Activated T-helper 1 cell treated with anti-CD3 and anti-CD28 coated beads, Interleukin-12 subunit alpha, Interleukin-12 subunit beta, Interleukin-2, Interleukin-4 antibody, amounts not matched to agents 30 ng/mL and 10 ng/mL and 1 ng/mL, durations not matched to agents 14 hours and 24 hours and 36 hours (primary cell): ENCODE measurements at regions not wholly inside any gene's neighbourhood (a gene's known extent, or its start where the extent isn't known, plus 50 kb on each side); places are given as distances from the start of the nearest gene placed in this dataset.

Experiments
- DNase-seq: peaks from one replicate; pipeline ENCODE4 v3.0.0; 2021; ENCODE audit warnings: low spot score
- H3K27ac Mint-ChIP-seq: one replicate; pipeline ENCODE4 v1.8.0; 2021; ENCODE audit warnings: mild to moderate bottlenecking, mixed read lengths
- H3K27me3 Mint-ChIP-seq: one replicate; pipeline ENCODE4 v1.8.0; 2022; ENCODE audit warnings: mild to moderate bottlenecking, moderate library complexity, mixed read lengths; ENCODE audit not compliant: insufficient read depth
- H3K36me3 Mint-ChIP-seq: one replicate; pipeline ENCODE4 v1.8.0; 2021; ENCODE audit warnings: low read depth, mixed read lengths
- H3K4me1 Mint-ChIP-seq: one replicate; pipeline ENCODE4 v1.8.0; 2021; ENCODE audit warnings: low read depth, mixed read lengths
- H3K4me3 Mint-ChIP-seq: one replicate; pipeline ENCODE4 v1.8.0; 2021; ENCODE audit warnings: mild to moderate bottlenecking, moderate library complexity, mixed read lengths
- H3K9me3 Mint-ChIP-seq: one replicate; pipeline ENCODE4 v1.8.0; 2021; ENCODE audit warnings: mixed read lengths
- intact Hi-C: fragments of 100-400 bp; cut with micrococcal nuclease; formaldehyde crosslinking; loops from one replicate; pipeline ENCODE4 v1.15.1; 2024

DNA sequence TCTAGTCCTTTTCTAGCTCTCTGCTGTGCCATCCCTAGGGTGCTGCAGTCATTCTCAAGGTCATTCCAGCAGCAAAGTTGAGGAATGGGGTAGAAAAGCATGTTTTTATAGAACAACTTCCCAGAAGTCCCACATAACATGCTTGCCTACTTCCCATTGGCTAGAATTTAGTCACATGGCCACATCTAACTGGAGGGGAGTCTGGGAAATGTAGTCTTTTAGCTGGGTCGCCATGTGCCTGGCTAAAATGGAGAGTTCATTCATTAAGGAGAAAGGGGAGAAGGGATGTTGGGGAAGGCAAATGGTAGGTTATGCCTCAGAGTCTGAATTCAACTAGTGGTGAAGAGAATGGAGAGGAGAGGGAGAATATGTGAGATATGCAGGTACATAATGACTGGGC lies 85.7 kb downstream of the SLC4A3 start:
- Mint-ChIP-seq H3K36me3 (no peaks in the 10 kb centered on the region), H3K4me1 (no peaks in the 10 kb centered on the region), H3K4me3 (no peak overlapping the region), H3K9me3 (peaks cover 5% of the 10 kb centered on the region), H3K27me3 (peaks cover 5% of the 10 kb centered on the region), H3K27ac (no peak overlapping the region)
- no peak for DNase-seq
- intact Hi-C loops = no loop called here

DNA sequence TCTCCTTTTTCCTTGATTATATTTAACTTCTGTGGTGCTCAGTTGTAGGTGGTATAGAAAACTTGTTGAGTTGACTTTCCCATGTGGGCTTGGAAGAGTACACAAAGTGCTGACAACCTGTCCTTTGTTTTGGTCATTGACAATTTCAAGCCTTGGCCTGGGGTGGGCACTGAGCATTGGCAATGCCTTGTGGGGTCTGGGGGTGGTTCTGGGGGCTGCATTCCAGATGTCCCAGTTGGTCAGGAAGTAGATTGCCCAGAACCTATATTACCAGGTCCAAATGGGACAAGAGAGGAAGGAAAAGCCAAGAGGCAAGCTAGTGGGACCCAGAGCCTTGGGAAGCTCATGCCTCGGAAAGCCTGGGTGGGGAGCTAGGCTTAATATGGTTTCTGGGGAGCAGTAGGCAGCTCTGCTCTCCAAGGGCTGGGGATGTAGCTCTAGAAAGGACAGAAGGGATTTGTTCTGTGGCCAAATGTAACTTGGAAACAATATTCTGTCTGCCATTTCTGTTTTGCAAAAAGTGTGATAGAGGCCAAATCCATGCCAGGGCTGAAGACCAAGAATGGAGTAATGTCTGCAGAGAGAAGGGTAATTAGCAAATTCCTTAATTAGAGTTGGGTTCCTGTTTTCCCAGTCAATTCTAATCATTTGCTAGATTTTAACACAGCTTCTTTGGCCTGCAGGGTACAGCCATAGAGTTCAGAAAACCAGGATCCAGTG lies 87.4 kb downstream of the SLC4A3 start:
- intact Hi-C loops = no loop called here
- Mint-ChIP-seq H3K9me3 (peaks cover 5% of the 10 kb centered on the region), H3K27ac (no peak overlapping the region), H3K27me3 (peaks cover 5% of the 10 kb centered on the region), H3K4me3 (no peak overlapping the region), H3K36me3 (no peaks in the 10 kb centered on the region), H3K4me1 (no peaks in the 10 kb centered on the region)
- no peak for DNase-seq

DNA sequence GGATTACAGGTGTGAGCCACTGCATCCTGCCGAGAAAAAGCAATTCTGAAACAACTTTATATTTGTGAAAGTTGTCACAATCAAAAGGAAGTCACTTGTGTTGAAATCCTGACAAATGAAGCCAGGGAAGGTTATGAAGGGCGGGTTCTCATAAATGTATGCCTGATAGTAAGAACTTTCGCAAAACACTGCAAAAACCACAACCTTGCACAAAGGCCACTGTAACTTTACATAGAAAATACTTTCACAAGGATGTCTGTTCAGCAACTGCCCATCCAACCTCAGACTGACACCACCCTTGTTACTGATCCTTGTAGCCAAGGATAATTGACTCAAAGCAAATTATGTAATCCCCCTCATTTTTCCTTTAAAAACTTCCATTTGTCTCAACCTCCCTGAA lies 90.6 kb downstream of the SLC4A3 start:
- DNase-seq = no peak
- Mint-ChIP-seq H3K27me3 (peaks cover 4% of the 10 kb centered on the region), H3K36me3 (no peaks in the 10 kb centered on the region), H3K27ac (no peak overlapping the region), H3K4me1 (no peaks in the 10 kb centered on the region), H3K9me3 (peaks cover 3% of the 10 kb centered on the region), H3K4me3 (no peak overlapping the region)
- intact Hi-C loops = no loop called here

DNA sequence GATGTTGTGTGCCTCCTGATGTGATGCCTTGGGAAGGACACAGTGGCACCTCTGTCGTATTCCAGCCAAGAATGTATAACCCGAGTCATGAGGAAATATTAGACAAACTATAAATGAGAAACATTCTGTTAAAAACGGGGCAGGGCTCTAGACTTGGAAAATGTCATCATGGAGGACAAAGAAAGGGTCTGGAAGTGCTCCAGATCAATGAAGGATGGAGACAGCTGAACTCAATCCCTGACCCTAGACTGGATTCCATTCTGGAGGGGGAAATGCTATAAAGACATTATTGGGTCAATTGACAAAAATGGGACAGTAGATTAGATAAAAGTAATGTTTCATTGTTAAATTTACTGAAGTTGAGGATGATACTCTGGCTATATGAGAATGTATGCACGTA lies 92.1 kb downstream of the SLC4A3 start:
- no peak overlapping the region for H3K27ac Mint-ChIP-seq
- intact Hi-C loops = no loop called here

DNA sequence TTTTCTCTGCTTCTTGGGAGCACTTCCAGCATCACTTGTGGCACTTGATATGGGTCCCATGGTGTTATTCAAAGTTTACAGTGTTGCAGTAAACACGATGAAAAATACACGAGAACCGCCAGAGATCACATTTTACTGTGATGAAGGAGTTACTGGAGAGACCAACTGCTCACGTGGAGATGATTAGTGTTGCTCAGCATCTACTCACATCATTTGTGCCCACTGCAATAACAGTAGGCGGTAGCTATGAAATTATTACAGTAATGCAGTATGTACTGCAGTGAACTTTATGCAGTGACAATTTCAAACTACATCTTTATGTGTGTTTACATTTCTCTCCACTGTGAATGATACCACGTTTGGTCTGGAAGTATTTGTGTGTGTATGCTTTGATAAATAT lies 93.5 kb downstream of the SLC4A3 start:
- H3K27me3 Mint-ChIP-seq = peaks cover 10% of the 10 kb centered on the region
- no peaks in the 10 kb centered on the region for H3K36me3 Mint-ChIP-seq
- H3K4me1 Mint-ChIP-seq = no peaks in the 10 kb centered on the region
- H3K27ac Mint-ChIP-seq = no peak overlapping the region
- intact Hi-C loops = no loop called here
- no peaks in the 10 kb centered on the region for H3K9me3 Mint-ChIP-seq
- DNase-seq = no peak
- no peak overlapping the region for H3K4me3 Mint-ChIP-seq

More for the DNA sequence above, 92.1 kb downstream of the SLC4A3 start:
- Mint-ChIP-seq H3K27me3 (peaks cover 6% of the 10 kb centered on the region), H3K4me3 (no peak overlapping the region), H3K9me3 (no peaks in the 10 kb centered on the region), H3K4me1 (no peaks in the 10 kb centered on the region), H3K36me3 (no peaks in the 10 kb centered on the region)
- no peak for DNase-seq

DNA sequence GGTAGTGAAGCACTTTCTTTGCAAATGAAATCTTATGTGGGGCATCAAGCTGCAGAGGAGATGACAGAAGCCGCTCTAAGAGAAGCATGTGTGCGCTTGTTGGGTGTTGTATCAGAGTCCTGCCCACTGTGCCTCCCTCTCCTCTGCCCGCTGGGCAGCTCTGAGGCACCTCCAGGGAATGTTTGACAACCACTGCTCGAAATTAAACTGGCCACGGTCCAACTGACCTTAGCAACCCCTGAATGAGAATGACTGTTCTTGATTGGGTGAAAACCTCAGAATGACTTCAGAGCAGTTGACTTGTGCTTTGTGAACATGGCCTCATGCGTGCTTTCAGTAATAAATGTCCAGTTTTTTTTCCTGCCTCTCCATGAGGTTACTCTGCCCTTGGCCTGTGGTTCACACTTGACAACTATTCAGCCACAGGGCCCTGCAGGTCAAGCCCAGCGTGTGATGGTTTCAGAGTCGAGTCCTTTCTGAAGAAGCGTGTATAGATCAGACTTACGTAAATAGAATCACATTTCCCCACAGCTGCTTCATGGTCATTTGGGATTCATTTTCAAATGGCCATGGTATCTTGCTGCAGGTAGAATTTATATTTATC lies 94.9 kb downstream of the SLC4A3 start:
- Mint-ChIP-seq H3K36me3 (no peaks in the 10 kb centered on the region), H3K27ac (no peak overlapping the region), H3K4me1 (no peaks in the 10 kb centered on the region), H3K9me3 (no peaks in the 10 kb centered on the region), H3K27me3 (peaks cover 6% of the 10 kb centered on the region), H3K4me3 (no peak overlapping the region)
- intact Hi-C loops = no loop called here
- no peak for DNase-seq

DNA sequence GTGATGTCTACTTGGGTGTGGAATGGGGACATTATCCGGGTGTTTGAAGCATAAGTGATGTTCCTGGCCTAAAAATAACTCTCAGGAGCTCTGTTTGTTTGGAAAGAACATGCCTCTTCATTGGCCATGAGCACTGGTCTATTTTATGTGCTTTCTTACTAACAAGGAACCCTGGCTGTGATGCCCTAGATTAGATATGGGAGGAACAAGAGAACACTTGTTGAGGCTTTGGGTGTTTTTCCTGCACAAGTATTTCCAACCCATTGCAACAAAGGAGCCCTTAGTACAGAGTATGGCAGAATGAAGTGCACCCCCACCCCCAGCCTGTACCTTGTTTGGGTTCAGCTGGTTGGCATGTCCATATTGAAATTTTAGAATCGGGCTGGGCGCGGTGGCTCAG lies 95.9 kb downstream of the SLC4A3 start:
- H3K9me3 Mint-ChIP-seq = no peaks in the 10 kb centered on the region
- DNase-seq = no peak
- no peaks in the 10 kb centered on the region for H3K4me1 Mint-ChIP-seq
- no peaks in the 10 kb centered on the region for H3K36me3 Mint-ChIP-seq
- H3K27ac Mint-ChIP-seq = no peak overlapping the region
- H3K27me3 Mint-ChIP-seq = peaks cover 8% of the 10 kb centered on the region
- no peak overlapping the region for H3K4me3 Mint-ChIP-seq
- intact Hi-C loops = no loop called here

DNA sequence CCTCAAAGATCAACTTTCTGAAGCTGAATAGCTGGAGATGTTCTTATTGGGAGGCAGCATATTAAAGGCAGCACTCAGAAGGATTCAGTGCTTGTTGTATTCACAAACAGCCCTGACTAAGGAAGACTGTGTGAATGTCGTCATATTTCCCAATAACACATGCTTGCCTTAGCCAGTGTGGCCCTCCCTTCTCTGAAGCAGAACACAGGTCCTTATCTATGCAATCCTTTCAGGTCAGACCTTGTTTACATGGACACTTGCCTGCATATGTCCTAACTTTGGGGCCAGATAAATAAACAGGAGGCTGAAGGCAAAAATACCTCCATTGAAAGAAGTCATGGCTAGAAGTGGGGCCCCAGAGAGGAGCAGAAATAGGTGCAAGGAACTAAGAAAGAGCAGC lies 97.2 kb downstream of the SLC4A3 start:
- intact Hi-C loops = no loop called here
- H3K27me3 Mint-ChIP-seq = peaks cover 8% of the 10 kb centered on the region
- no peak for DNase-seq
- no peak overlapping the region for H3K4me3 Mint-ChIP-seq
- no peaks in the 10 kb centered on the region for H3K9me3 Mint-ChIP-seq
- H3K4me1 Mint-ChIP-seq = no peaks in the 10 kb centered on the region
- H3K27ac Mint-ChIP-seq = no peak overlapping the region
- no peaks in the 10 kb centered on the region for H3K36me3 Mint-ChIP-seq

DNA sequence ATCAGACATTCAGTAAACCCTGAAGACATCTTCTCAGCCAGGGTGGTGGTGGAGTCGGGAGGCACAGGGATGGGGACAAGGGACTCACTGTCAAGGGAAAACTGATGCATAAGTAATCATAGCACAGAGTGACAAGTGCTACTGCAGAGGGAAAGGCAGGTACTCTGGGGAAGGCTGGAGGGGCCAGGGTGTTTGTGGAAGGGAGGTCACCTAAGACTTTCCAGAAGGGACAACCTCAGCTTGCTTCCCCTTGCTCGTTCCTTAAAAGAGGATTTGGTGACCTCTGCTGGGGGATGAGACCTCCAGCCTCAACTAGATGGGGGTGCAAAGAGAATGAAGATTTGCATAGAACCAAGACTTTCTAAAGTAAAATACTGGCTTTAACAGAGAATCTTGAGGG lies 99.5 kb downstream of the SLC4A3 start:
- Mint-ChIP-seq H3K9me3 (no peaks in the 10 kb centered on the region), H3K4me3 (no peak overlapping the region), H3K4me1 (no peaks in the 10 kb centered on the region), H3K27ac (no peak overlapping the region), H3K27me3 (peaks cover 8% of the 10 kb centered on the region), H3K36me3 (no peaks in the 10 kb centered on the region)
- intact Hi-C loops = no loop called here
- DNase-seq = no peak

DNA sequence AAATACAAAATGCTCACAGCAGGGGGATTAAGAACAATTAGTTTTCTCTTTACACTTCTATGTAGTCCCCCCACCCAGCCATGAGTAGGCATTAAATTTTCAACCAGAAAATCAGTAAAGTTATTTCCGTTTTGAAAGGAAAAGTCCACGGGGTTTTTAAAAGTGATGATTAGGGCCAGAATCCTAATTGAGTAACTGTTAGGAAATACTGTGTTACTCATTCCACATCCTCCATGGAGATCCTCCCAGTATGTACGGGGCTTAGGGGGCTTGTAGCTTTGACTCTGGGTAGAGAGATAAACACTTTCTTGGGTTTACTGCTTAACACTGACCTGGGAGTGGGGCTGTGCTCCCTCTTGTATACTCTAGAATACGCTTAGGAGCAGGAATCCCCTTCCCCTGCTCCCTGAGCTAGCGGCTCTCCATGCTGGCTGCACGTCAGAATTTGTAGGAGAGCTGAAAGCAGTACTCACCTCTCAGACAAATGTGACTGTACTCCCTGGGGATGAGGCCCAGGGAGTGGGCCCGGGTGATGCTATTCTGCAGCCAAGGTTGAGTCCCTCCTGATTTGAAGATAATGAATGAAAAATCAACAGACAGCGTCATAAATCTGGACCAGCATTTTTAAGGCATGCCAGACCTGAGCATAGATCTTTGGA lies 100.5 kb downstream of the SLC4A3 start:
- no peak for DNase-seq
- H3K27ac Mint-ChIP-seq = no peak overlapping the region
- no peaks in the 10 kb centered on the region for H3K9me3 Mint-ChIP-seq
- intact Hi-C loops = no loop called here
- H3K27me3 Mint-ChIP-seq = peaks cover 8% of the 10 kb centered on the region
- no peaks in the 10 kb centered on the region for H3K36me3 Mint-ChIP-seq
- H3K4me1 Mint-ChIP-seq = no peaks in the 10 kb centered on the region
- no peak overlapping the region for H3K4me3 Mint-ChIP-seq

DNA sequence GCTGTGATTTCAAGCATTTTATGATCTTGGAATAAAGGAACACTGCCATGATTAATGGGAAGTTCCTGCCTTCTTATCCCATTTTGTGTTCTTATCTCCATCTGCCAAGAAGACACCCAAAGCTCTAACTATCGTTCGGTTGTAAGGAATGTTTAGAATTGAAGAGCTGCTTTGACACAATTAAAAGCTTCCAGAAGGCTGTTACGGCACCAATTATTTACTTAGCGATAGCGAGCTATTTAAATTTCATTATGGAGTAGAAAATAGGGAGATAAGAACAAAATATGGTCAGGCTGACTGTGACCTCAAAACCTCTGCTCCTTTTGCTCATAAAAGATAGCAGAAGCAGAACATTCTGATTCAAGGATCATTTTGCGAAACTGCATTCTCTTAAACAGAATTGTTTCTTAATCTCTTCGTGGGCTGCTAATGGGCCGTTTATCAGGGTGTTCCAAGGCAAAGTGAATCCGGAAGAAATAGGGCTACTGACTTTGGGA lies 101.6 kb downstream of the SLC4A3 start:
- intact Hi-C loops = no loop called here
- no peak overlapping the region for H3K27ac Mint-ChIP-seq

DNA sequence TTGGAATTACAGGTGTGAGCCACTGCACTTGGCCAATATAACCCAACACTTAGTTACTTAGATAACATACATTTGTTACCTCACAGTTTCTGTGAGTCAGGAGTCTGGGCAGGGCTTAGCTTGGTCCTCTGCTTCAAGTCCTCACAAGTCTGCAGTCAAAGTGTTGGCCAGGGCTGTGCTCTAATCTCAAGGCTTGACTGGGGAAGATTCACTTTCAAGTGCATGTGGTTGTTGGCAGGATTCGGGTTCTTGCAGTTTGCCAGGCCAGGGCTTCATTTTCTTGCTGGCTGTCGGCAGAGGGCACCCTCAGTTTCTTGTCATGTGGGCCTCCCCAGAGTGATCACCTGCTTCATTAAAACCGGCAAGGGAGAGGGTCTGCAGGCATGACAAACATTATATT lies 103.7 kb downstream of the SLC4A3 start:
- intact Hi-C loops = no loop called here
- no peaks in the 10 kb centered on the region for H3K36me3 Mint-ChIP-seq
- H3K4me1 Mint-ChIP-seq = no peaks in the 10 kb centered on the region
- no peak overlapping the region for H3K4me3 Mint-ChIP-seq
- DNase-seq = no peak
- no peak overlapping the region for H3K27ac Mint-ChIP-seq
- H3K9me3 Mint-ChIP-seq = no peaks in the 10 kb centered on the region
- peaks cover 7% of the 10 kb centered on the region for H3K27me3 Mint-ChIP-seq

More for the DNA sequence above, 101.6 kb downstream of the SLC4A3 start:
- no peak for DNase-seq
- Mint-ChIP-seq H3K27me3 (peaks cover 13% of the 10 kb centered on the region), H3K4me1 (no peaks in the 10 kb centered on the region), H3K9me3 (no peaks in the 10 kb centered on the region), H3K36me3 (no peaks in the 10 kb centered on the region), H3K4me3 (no peak overlapping the region)

DNA sequence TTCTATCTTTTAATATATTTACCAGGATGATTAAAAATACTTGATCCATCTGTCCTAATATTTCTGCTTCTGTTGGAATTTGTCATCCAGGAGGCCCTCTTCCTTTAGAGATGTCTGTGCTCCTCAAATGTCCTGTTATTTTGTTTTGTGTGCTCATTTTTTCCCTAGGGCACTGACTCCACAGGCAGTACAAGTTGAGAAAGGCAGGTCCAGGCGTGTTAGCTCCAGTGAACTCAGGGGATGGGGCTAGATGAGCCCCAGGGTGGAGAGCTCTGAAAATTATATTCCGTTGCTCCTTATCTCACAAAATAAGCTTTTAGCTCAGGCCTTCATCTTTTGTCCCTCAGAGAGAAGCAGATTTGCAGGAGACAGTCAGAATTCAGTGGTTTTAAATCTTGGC lies 105.7 kb downstream of the SLC4A3 start:
- Mint-ChIP-seq H3K27ac (no peak overlapping the region), H3K4me1 (no peaks in the 10 kb centered on the region), H3K27me3 (peaks cover 6% of the 10 kb centered on the region), H3K4me3 (no peak overlapping the region), H3K9me3 (no peaks in the 10 kb centered on the region), H3K36me3 (no peaks in the 10 kb centered on the region)
- intact Hi-C loops = no loop called here
- DNase-seq = no peak
